WTC11 (cell line): ENCODE measurements at regions not wholly inside any gene's neighbourhood (a gene's known extent, or its start where the extent isn't known, plus 50 kb on each side); places are given as distances from the start of the nearest gene placed in this dataset.

ENCODE experiments used
- ELF4 ChIP-seq: sonication (generic); formaldehyde crosslinking; IDR thresholded peaks from 2 replicates; pipeline ENCODE4 v1.8.1; 2022; ENCODE audit warnings: low read depth, mild to moderate bottlenecking, moderate library complexity, missing genetic modification reagents
- GABPB1 ChIP-seq: sonication (generic); formaldehyde crosslinking; IDR thresholded peaks from 2 replicates; pipeline ENCODE4 v1.8.1; 2023; ENCODE audit warnings: mild to moderate bottlenecking, missing genetic modification reagents
- PRRX2 ChIP-seq: fragments of 250-450 bp; sonication (Bioruptor Pico); IDR thresholded peaks from 2 replicates; pipeline ENCODE4 v1.8.0; 2021; ENCODE audit warnings: mild to moderate bottlenecking
- SP1 ChIP-seq: sonication (generic); formaldehyde crosslinking; conservative IDR thresholded peaks from 2 replicates; pipeline ENCODE4 v1.8.1; 2022; ENCODE audit warnings: missing genetic modification reagents
- TF ChIP-seq, protein P1 (sequence below): sonication (generic); formaldehyde crosslinking; IDR thresholded peaks from 2 replicates; pipeline ENCODE4 v1.8.0; 2022; ENCODE audit warnings: mild to moderate bottlenecking, missing genetic modification reagents
- TF ChIP-seq, protein P2 (sequence below): fragments of 200-600 bp; IDR thresholded peaks from 2 replicates; pipeline ENCODE4 v1.8.0; 2022; ENCODE audit warnings: antibody characterized with exemption
- TF ChIP-seq, protein P3 (sequence below): sonication (generic); formaldehyde crosslinking; IDR thresholded peaks from 2 replicates; pipeline ENCODE4 v1.8.0; 2023; ENCODE audit warnings: missing genetic modification reagents
- TF ChIP-seq, protein P4 (sequence below): sonication (generic); formaldehyde crosslinking; IDR thresholded peaks from 2 replicates; pipeline ENCODE4 v1.8.1; 2022; ENCODE audit warnings: low read depth, missing genetic modification reagents, borderline replicate concordance

DNA sequence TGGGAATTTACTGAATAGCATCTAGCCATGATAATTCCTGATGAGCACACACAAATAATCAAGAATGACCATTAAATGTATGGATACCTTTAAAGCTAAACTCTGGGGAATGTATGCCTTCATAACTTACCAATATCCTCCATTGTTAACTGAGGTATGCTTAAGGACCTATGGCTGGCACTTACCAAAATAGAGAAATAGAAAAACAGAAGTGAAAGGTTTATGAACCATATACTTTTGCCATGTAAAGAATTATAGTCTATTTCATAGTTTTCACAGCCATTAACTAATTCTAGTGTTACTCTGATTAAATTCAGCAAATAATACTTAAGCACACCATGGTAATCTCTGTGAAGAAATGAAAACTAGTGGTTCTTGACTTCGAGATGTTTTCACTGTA lies 1360.6 kb upstream of the LRRTM3 start:
- TF ChIP-seq, protein P1, sequence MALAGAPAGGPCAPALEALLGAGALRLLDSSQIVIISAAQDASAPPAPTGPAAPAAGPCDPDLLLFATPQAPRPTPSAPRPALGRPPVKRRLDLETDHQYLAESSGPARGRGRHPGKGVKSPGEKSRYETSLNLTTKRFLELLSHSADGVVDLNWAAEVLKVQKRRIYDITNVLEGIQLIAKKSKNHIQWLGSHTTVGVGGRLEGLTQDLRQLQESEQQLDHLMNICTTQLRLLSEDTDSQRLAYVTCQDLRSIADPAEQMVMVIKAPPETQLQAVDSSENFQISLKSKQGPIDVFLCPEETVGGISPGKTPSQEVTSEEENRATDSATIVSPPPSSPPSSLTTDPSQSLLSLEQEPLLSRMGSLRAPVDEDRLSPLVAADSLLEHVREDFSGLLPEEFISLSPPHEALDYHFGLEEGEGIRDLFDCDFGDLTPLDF = no peak
- TF ChIP-seq, protein P2, sequence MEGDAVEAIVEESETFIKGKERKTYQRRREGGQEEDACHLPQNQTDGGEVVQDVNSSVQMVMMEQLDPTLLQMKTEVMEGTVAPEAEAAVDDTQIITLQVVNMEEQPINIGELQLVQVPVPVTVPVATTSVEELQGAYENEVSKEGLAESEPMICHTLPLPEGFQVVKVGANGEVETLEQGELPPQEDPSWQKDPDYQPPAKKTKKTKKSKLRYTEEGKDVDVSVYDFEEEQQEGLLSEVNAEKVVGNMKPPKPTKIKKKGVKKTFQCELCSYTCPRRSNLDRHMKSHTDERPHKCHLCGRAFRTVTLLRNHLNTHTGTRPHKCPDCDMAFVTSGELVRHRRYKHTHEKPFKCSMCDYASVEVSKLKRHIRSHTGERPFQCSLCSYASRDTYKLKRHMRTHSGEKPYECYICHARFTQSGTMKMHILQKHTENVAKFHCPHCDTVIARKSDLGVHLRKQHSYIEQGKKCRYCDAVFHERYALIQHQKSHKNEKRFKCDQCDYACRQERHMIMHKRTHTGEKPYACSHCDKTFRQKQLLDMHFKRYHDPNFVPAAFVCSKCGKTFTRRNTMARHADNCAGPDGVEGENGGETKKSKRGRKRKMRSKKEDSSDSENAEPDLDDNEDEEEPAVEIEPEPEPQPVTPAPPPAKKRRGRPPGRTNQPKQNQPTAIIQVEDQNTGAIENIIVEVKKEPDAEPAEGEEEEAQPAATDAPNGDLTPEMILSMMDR = no peak
- TF ChIP-seq SP1 (CRISPR knock-in tag) (no peak), GABPB1 (CRISPR knock-in tag) (no peak), ELF4 (no peak), PRRX2 (CRISPR knock-in tag) (no peak)
- TF ChIP-seq, protein P3, sequence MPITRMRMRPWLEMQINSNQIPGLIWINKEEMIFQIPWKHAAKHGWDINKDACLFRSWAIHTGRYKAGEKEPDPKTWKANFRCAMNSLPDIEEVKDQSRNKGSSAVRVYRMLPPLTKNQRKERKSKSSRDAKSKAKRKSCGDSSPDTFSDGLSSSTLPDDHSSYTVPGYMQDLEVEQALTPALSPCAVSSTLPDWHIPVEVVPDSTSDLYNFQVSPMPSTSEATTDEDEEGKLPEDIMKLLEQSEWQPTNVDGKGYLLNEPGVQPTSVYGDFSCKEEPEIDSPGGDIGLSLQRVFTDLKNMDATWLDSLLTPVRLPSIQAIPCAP (CRISPR knock-in tag) = no peak
- TF ChIP-seq, protein P4, sequence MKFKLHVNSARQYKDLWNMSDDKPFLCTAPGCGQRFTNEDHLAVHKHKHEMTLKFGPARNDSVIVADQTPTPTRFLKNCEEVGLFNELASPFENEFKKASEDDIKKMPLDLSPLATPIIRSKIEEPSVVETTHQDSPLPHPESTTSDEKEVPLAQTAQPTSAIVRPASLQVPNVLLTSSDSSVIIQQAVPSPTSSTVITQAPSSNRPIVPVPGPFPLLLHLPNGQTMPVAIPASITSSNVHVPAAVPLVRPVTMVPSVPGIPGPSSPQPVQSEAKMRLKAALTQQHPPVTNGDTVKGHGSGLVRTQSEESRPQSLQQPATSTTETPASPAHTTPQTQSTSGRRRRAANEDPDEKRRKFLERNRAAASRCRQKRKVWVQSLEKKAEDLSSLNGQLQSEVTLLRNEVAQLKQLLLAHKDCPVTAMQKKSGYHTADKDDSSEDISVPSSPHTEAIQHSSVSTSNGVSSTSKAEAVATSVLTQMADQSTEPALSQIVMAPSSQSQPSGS (CRISPR knock-in tag) = no peak
